Gastroesophageal sphincter (tissue), 3 donors: ENCODE measurements at regions not wholly inside any gene's neighbourhood (a gene's known extent, or its start where the extent isn't known, plus 50 kb on each side); places are given as distances from the start of the nearest gene placed in this dataset.

ENCODE experiments used
- CTCF ChIP-seq, 4 experiments: fragments of 200-600 bp in 2 of 4; fragments of 450-650 bp in 2 of 4; sonication (generic) in 1 of 4; IDR thresholded peaks; one replicate each; pipeline ENCODE4 v1.5.1; 2017 to 2019; ENCODE audit warnings: antibody characterized with exemption in 4 of 4, mild to moderate bottlenecking in 2 of 4, moderate library complexity in 2 of 4
- POLR2A ChIP-seq, 2 donors: fragments of 450-650 bp; IDR thresholded peaks; one replicate each; pipeline ENCODE4 v1.6.1; 2017; ENCODE audit warnings: antibody characterized with exemption in 2 of 2, mild to moderate bottlenecking in 2 of 2, moderate library complexity in 1 of 2

- no peak for TF ChIP-seq POLR2A (IDR thresholded peaks at IDR 0.05)
- no peak for TF ChIP-seq CTCF (IDR thresholded peaks at IDR 0.05)
These were observed 98.7 kb upstream of the MLN start for GRCh38 chr6:33902457-33902853.
